HEK293 (cell line): ENCODE measurements at regions not wholly inside any gene's neighbourhood (a gene's known extent, or its start where the extent isn't known, plus 50 kb on each side); places are given as distances from the start of the nearest gene placed in this dataset.

Experiments
- CTCF ChIP-seq: fragments of 450-650 bp; formaldehyde crosslinking; IDR thresholded peaks from 2 replicates; pipeline ENCODE4 v1.5.1; 2016; ENCODE audit warnings: missing biosample characterization, missing genetic modification characterization
- EGR2 ChIP-seq: fragments of 450-650 bp; formaldehyde crosslinking; IDR thresholded peaks from 2 replicates; pipeline ENCODE4 v1.5.1; 2016; ENCODE audit warnings: low read depth, missing biosample characterization, missing genetic modification characterization
- KLF7 ChIP-seq: fragments of 450-650 bp; formaldehyde crosslinking; IDR thresholded peaks from 2 replicates; pipeline ENCODE4 v1.5.1; 2016; ENCODE audit warnings: missing biosample characterization, missing genetic modification characterization, borderline replicate concordance
- PRDM4 ChIP-seq: fragments of 450-650 bp; formaldehyde crosslinking; IDR thresholded peaks from 2 replicates; pipeline ENCODE4 v1.5.1; 2017; ENCODE audit warnings: missing biosample characterization, missing genetic modification characterization
- ZBTB26 ChIP-seq: fragments of 450-650 bp; formaldehyde crosslinking; optimal IDR thresholded peaks from 2 replicates; pipeline ENCODE3; 2016; ENCODE audit warnings: missing biosample characterization, mild to moderate bottlenecking, missing genetic modification characterization
- ZNF121 ChIP-seq: fragments of 450-650 bp; formaldehyde crosslinking; IDR thresholded peaks from 2 replicates; pipeline ENCODE4 v1.5.1; 2016; ENCODE audit warnings: missing biosample characterization, missing genetic modification characterization
- ZNF274 ChIP-seq, 2 experiments: fragments of 200-500 bp in 1 of 2; fragments of 450-650 bp in 1 of 2; sonication (Bioruptor generic) in 1 of 2; formaldehyde crosslinking in 1 of 2; IDR thresholded peaks; 2 replicates each; pipeline versions ENCODE4 v1.5.1 to v1.6.1; 2014 to 2016; ENCODE audit warnings: borderline replicate concordance in 1 of 2, inconsistent platforms in 1 of 2, low read length in 1 of 2, missing biosample characterization in 1 of 2, missing genetic modification characterization in 1 of 2
- ZNF623 ChIP-seq: fragments of 450-650 bp; formaldehyde crosslinking; IDR thresholded peaks from 2 replicates; pipeline ENCODE4 v1.5.1; 2016; ENCODE audit warnings: missing biosample characterization, missing genetic modification characterization
- ZNF776 ChIP-seq: fragments of 450-650 bp; formaldehyde crosslinking; IDR thresholded peaks from 2 replicates; pipeline ENCODE4 v1.5.0; 2017; ENCODE audit warnings: missing biosample characterization, missing genetic modification characterization, borderline replicate concordance
- ZNF777 ChIP-seq: fragments of 450-650 bp; formaldehyde crosslinking; IDR thresholded peaks from 2 replicates; pipeline ENCODE4 v1.5.1; 2017; ENCODE audit warnings: missing biosample characterization, missing genetic modification characterization, borderline replicate concordance

GRCh38 chr9:86508208-86508903 is 154.1 kb upstream of the TUT7 start:
- no peak for TF ChIP-seq KLF7 (tag by site-specific recombination)
- no peak for TF ChIP-seq CTCF (tag by site-specific recombination)
- TF ChIP-seq ZNF776 (tag by site-specific recombination): no peak
- TF ChIP-seq PRDM4 (tag by site-specific recombination): no peak
- no peak for TF ChIP-seq ZNF121 (tag by site-specific recombination)
- no peak for TF ChIP-seq ZBTB26 (tag by site-specific recombination)
- no peak for TF ChIP-seq ZNF623
- TF ChIP-seq EGR2: no peak
- no peak for TF ChIP-seq ZNF777 (tag by site-specific recombination)
- no peak for TF ChIP-seq ZNF274 (IDR thresholded peaks at IDR 0.05; ENCODE audit: low read length)
- no peak for TF ChIP-seq ZNF274 (tag by site-specific recombination; IDR thresholded peaks at IDR 0.05; ENCODE audit: borderline replicate concordance)
